Activated CD4-positive, CD25-positive, alpha-beta regulatory T cell treated with anti-CD3 and anti-CD28 coated beads, Interleukin-2, amount 50 U/mL, for 72 hours (primary cell): ENCODE measurements at regions not wholly inside any gene's neighbourhood (a gene's known extent, or its start where the extent isn't known, plus 50 kb on each side); places are given as distances from the start of the nearest gene placed in this dataset.

Experiments
- DNase-seq: peaks from one replicate; pipeline ENCODE4 v3.0.0; 2021

DNA sequence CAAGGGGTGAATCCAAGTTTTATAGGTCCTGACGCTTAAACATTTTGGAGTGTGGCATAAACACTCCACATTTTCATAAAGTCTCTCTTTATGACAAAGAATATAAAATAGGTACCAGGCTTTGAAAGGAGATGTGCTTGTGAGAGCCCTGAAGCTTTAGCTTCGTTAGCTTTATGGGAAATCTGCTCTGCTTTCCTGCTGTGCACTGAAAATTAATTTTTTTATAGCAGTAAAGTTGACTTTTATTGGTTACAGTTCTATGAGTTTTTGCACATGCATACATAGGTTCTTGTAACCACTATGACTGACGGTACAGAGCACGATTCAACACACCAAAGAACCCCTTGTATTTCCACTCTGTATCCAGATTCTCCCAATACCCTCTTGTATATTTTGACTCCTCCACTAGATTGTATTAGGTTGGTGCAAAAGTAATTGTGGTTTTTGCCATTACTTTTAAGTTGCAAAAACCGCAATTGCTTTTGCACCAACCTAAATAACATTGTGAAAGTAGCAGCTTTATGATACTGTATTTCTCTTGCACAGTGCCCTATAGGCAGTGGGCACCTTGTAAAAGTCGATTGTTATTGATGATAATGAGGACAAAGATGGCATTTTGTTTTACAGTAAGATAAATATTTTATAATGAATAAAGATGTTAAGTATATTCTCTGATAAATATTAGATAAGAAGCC is 145.2 kb upstream of the AKIRIN2 start:
- no peak for DNase-seq

DNA sequence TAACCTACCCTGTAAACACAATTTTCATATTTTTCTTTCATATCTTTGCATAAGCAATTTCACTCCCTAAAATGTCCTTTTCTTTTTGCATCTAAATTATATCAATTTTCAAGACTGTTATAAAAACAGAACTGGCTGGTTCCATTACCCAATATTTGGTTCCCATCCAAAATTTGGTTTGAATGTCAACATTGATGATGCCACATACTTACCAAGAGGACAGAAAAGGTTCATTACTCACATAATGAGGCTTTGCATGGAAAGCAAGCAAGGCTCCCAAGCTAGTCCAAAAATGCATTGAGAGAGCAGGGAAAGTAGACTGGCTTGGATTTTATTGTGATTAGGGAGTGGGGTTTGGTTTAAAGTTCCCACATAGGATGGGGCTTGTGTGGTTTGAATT is 144.4 kb upstream of the AKIRIN2 start:
- no peak for DNase-seq

DNA sequence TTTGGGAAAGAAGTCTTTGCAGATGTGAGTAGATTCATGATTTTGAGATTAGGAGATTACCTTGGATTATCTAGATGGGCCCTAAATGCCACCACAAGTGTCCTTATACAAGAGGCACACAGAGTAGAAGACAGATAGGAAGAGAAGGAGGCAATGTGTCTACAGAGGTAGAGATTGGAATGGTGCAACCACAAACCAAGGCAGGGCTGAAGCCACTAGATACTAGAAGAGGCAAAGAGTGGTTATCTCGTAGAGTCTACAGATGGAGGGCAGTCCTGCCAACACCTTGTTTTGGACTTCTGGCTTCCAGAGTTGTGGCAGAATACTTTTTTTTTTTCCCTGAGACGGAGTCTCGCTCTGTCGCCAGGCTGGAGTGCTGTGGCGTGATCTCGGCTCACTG is 138.3 kb upstream of the AKIRIN2 start:
- DNase-seq, result no peak

DNA sequence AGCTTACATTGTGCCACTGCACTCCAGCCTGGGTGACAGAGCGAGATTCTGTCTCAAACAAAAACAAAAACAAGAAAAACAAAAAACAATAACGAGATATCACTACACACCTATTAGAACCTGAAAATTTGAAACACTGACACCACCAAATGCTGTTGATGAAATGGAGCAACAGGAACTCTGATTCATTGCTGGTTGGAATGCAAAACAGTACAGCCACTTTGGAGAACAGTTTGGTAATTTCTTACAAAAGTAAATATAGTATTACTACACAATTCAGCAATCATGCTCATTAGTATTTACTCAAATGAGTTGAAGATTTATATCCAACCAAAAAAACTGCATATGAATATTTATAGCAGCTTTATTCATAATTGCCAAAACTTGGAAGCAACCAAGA is 135.8 kb upstream of the AKIRIN2 start:
- DNase-seq, result no peak

DNA sequence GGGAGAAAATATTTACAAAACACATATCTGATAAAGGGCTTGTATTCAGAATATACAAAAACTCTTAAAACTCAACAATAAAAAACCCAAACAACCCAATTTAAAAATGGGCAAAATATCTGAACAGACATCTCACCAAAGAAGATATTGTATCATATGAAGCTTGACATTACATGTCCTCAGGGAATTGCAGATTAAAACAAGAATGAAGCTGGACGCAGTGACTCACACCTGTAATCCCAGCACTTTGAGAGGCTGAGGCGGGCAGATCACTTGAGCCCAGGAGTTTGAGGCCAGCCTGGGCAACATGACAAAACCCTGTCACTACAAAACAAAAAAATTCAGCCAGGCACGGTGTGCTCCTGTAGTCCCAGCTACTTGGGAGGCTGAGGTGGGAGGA is 135.4 kb upstream of the AKIRIN2 start:
- no peak for DNase-seq

DNA sequence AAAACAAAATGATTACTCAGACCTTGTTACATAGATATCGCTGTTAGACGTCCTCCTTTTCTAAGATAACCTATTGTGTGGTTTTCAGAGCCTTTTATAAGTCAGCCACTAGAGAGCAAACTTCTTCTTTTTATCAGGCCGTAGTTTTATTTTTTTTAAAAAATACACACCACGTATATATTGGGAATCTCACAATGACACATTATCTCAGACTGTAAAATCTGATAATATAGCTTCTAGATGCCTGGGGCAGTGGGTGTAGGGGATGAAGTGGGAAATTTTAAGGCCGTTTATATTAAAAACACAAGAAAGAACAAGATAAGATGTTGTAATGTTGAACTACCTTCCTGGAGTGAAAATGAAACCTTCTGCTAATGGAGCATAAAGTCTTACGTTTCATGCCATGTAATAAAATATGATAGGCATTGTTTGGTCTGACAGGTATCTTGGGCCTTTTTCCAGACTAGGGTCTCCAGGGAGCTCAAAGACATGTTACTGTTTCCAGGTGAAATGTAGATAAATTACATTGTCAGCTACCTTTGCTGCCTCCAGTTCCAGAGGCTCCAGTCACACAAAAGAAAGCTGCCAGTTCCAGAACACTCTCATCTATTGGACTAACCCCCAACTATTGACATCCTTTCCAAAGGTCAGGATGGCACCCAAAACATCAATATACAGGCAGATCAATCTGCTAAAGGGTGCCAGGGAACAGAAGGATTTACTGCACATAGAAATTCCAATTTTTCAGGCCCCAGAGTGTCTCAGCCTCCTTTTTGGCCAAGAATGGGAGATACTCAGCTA is 130.2 kb upstream of the AKIRIN2 start:
- DNase-seq, result no peak

DNA sequence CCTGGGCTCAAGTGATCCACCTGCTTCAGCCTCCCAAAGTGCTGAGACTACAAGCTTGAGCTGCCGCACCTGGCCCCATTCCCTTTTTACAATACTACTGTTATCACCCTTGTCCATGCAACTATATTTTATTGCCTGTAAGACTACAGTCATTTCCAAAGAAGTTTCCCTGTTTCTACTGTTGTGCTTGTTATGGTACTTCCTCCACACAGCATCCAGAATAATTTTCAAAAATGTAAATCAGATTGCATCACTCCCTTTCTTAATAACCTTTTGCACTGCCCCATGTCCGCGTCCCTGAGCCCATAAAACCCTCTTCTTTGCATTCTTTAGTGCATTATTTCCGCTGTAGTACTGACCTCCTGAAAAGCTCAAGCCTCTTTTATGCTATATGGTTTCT is 128.9 kb upstream of the AKIRIN2 start:
- no peak for DNase-seq

DNA sequence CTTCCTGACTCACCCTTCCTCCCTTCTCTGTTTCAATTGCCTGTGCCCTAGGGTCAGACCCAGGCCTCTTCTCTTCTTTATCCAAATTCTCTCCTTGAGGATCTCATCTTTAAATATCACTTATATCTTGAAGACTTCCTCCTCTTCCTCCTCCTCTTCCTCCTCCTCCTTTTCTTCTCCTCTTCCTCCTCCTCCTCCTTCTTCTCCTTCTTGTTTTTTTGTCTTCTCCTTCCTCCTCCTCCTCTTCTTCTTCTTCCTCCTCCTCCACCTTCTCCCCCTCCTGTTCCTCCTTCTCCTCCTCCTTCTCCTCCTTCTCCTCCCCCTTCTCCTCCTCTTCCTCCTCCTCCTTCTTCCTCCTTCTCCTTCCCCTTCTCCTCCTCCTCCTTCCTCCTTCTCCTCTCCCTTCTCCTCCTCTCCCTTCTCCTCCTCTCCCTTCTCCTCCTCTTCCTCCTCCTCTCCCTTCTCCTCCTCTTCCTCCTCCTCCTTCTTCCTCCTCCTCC is 127.6 kb upstream of the AKIRIN2 start:
- DNase-seq, result no peak

DNA sequence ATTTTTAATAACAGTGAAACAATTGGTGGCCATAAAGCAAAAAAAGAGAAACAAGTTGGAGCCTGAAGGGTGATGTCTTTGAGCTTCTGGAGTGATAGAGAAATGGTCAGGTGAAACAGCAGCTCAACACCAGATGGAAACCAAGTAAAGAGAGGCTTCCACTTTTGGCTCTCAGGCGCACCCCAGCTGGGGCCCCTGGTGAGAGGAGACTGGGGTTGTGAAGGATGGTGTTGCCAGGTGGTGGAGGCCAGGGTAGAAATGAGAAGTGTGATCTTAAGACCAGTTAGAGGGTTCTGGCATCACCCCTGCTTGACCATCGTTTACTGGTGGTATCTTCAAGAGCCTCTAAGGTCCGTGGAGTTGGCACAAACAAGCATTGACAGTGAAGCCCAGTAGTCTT is 126.0 kb upstream of the AKIRIN2 start:
- DNase-seq, result no peak

DNA sequence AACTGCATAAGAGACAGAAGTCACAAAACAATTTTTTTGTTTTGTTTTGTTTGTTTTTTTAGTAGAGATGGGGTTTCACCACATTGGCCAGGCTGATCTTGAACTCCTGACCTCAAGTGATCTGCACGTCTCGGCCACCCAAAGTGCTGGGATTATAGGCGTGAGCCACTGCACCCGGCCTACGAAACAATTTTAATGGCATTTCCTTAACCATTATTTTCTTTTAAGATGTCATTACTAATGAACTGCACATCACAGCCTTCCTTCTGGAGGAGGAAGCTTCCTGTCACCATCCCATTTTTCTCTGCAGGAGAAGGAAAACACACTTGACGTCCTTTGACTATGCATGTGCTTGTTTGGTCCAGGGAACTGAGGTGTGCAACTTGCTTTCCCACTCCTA is 125.3 kb upstream of the AKIRIN2 start:
- no peak for DNase-seq

DNA sequence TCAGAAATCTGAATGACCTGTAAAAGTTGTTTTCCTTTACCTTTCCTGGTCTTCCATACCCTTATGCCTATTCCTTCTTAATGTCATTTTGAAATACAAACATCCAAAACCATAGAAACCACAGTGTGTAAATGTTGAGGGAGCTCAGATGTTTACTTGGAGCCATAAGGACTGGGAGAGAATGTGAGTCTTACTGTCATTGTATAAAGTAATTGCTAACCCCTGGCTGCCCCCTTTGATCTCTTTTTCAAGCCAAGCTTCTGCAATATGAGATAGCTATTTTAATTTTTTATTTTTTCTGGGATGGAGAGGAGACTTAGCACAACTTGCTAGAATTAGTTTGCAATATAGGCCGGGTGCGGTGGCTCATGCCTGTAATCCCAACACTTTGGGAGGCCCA is 124.4 kb upstream of the AKIRIN2 start:
- DNase-seq, result no peak

DNA sequence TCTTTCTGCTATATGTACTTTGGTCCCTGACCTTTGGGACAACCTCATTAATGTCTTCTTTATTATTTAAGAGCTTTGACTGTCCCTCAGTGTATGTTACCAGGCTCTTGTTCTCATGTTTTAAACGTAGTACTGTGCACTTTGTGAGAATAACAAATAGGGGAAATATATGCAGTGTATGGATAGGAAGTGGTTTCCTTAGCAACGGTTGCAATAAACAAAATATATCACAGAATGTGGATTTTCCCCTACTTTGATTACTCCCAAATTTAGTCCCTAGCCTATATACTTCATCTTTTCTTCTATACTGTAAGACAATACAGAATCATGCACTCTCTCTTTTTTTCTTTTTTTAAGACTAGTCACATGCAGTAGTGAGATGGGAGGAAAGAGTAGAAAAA is 123.8 kb upstream of the AKIRIN2 start:
- no peak for DNase-seq

DNA sequence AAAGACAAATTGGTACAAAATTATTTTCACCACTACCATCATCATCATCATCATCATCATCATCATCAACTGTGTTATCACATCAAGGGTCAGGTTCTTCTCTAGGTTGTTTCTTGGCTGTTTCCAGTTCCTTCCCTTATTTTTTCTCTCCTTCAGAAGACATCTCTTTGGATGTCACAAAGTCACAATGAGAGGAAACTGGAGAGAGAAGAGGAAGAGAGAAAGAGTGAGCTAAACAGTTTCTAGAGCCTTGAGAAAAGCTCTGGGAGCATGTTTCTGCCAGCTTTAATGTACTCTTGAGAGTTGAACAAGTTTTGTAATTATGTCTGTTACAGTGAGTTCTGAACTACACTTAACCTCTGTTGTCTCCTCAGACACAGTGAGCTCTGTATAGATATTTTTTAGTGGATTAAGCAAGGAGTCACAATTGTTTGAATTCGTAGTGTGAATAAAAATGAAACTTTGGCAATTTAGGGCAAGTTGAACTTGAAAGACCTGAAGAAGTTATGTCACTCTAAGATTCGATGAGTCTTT is 123.0 kb upstream of the AKIRIN2 start:
- DNase-seq, result no peak

DNA sequence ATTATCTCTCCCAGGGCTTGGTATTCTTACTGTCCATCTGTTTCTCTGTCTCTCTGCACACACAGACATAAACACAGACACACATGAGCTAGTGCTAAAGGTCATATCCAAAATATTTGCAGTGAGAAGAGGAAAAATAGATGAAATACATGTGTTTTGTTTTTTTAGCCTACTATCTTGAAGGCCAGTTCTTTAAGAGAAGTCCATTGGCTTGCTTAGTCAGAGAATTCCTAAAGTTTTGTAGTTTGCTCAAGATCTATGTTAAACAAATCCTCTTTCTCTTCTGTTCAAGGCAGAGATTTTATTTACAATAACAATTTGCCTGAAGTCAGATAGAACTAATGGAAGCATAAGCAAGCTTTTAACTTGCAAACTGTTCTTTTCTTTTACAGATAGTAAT is 120.0 kb upstream of the AKIRIN2 start:
- no peak for DNase-seq

DNA sequence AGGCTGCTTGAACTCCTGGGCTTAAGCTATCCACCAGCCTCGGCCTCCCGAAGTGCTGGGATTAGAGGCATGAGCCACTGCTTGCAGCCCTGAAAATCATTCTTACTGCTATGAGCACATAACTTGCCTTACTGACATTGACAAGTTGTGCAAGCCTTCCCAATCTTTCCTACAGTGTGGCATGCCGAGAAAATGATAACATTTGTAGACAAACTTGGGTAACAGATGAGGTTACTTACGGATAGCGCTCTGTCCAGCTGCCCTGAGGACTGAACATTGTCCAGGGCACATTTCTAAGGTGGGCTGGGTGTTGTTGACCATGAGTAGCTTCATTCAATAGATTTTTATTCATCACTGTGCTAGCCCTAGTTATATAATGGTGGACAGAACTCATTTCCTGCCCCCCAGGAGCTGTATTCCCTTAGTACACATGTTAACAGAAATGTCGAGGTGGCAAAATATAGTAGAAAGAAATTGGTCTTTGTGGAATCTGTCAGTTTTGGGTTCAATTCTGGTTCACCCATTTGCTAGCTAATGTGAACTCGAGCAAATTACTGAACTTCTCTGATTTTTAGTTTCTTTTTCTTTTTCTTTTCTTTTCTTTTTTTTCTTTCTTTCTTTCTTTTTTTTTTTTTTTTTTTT is 118.4 kb upstream of the AKIRIN2 start:
- DNase-seq, result no peak

DNA sequence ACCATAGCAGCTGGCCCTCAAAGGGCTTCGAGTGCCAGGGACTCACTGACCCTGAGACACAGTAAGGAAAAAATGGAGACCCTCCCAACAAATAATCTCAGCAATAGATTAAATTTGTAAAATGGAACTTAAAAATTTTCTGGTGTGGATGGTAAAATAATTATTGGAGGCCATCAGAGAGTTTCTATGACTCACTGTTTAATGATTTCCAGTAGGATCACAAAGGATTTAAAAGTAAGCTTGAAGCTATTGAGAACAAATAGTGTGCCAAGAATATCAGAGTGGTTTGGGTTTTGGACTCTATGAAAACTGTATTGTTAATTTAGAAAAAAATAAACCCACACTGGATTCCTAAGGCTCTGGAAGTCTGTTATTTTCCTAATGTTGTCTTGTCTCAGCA is 115.2 kb upstream of the AKIRIN2 start:
- DNase-seq, result no peak

DNA sequence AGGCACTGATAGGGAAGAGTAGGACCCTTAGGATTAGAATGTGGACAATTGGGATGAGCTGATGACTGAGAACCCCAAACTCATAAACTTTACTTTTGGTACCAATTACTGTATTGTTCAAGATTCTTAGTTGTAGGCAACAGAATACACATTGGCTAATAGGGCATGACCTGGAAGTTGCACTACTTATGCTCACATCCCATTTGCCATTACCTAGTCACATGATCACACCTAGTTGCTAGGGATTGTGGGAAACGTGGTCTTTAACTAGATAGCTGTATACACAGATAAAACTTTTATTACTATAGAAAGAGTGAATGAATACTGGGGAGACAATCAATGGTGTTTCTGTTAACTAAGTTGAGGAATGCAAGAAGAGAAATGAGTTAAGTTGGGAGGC is 113.4 kb upstream of the AKIRIN2 start:
- no peak for DNase-seq

DNA sequence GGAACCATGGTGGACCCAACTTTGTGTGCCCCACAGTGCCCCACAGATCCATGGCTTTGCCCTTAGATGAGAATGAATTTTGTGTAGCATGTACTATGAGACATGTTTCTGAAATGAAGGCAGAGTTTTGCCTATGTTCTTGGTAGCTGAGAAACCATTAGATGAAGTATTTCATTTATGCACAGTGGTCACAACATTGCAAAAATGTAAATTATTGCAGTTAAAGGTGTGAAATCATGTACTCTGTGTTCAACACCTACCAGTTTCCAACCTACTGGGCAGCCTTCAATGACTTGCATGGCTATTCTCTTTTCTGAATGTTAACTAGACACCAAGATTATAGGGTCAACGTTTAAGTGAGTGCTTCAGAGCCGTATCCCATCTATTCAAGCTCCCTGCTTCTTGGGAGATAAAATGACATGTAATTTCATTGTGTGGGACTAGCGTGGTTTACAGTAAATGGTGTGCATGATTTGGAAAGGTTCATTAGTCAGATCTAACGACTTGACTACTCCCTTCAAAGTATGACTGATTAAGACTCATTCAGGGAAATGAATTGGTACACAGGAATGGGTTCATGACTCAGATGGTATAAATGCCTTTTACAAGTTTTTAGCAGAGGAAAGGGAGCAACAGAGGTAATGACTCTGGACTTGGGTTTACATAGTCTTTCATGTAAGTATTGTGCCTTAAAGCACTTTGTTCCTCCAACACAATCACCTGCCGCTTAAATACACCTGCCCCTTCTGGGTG is 106.1 kb upstream of the AKIRIN2 start:
- DNase-seq, result no peak

DNA sequence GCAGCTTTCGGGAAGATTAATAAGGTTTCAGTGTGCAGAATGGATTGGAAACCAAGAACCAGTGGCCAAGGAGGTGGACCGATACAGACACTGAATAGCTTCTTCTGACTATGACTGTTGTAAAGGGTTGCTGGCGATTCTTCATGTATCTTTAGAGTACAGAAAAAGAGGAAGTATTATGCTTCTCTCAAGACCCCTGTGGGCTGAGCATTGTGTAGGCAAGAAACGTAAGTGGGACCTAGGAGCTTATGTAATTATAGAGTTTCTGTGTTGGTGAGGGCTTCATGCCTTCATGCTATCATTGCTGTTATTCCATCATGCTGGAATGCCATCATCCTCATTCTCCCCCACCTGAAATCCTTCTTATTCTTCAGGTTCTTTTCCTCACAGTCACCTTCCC is 105.4 kb upstream of the AKIRIN2 start:
- no peak for DNase-seq

DNA sequence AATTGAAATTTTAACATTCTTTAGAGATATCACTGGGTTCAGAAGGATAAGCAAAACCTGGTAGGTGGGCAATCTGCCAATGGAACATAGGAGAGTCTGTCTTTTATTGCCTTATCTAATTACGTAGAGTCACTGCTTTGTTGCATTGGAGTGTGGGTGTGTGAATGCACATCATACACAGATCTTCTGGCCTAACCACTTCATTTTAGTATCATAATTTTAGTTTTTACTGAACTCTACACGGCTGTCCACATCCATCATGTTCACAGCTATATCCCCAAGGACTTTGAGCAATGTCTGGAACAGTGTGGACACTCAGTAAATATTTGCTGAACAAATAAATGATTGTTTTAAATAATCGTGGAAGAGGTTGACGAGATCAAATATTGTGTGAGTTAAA is 104.6 kb upstream of the AKIRIN2 start:
- no peak for DNase-seq

DNA sequence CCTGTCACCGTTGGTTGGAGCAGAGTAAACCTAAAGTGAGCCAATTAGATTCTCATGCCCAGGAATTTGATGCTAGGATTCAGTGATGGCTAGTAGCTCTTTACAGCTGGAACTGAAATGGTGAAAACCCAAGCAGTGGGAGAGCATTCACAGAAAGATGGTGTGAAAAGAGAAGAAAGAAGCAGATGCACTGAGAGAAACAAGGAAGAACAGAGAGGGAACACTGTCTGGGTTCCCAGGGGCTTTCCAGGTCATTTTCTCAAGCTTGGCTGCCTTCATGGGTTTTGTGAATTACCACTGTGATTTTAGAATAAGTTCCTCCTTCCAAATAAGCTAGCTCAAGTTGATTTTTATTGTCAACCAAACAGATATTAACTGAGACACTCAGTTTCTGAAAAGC is 104.1 kb upstream of the AKIRIN2 start:
- no peak for DNase-seq

DNA sequence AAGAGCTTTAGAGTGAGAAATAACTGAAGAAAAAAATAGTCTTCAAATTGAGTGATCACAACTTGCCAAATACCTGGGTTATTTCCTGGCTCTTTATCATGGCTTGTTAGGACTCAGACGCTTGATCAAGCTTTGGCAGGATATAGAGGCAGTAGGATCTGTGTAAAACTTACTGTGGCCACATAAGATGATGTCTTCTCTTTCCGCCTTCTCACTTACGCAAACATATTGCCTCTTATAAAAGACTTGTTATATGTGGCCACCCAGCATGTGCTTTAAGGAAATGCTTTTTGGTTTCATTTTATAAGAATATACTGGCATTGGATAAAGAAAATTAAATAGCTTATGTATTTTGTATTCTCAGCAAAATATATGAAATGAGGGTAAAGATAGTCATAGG is 101.8 kb upstream of the AKIRIN2 start:
- DNase-seq, result no peak

DNA sequence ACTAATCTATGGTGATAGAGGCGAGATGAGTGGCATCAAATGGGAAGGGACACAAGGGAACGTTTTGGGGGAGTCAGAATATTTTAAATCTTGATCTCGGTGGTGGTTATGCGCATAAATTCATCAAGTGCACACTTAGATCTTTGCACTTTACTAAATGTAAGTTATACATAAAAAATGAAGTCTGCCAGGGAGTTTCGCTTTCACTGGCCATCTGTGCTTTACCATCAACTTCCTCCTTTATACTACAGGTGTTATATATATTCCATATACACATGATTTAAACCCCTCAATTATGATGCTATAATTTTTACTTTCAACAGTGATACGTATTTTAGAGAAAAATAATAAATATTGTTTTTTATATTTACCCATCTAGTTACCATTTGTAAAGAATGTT is 97.6 kb upstream of the AKIRIN2 start:
- DNase-seq, result no peak
